C4-2B (cell line): ENCODE measurements at regions not wholly inside any gene's neighbourhood (a gene's known extent, or its start where the extent isn't known, plus 50 kb on each side); places are given as distances from the start of the nearest gene placed in this dataset.
A peak's percentile ranks its signal among the peaks of the same experiment; 100 is the strongest.

Experiments
- H3K27ac ChIP-seq: fragments of 450-650 bp; 2 replicates; pipeline ENCODE4 v1.5.1; 2017
- ZFX ChIP-seq: fragments of 450-650 bp; IDR thresholded peaks from 2 replicates; pipeline ENCODE4 v1.6.1; 2017
- TF ChIP-seq, protein P1 (sequence below): fragments of 450-650 bp; conservative IDR thresholded peaks from 2 replicates; pipeline ENCODE4 v1.5.1; 2017; ENCODE audit warnings: mild to moderate bottlenecking

DNA sequence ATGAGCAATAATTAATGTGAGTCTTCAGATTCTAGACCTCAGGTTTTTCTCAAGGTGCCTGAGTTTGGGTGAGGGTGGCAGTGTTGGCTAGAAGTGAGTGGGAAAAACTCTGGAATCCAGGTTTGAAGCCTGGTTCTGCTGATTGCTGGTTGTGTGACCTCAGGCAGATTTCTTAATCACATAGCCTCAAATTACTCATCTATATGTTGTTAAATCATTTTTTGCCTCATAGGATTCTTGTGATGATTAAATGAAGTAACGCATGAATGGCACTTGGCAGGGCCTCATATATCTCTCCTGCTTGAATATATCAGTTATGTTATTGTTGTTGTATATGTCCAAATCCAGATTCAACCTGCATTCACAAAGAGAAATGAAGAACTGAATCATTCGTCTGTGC lies 60.5 kb downstream of the NR2F2 start:
- H3K27ac ChIP-seq: no peak overlapping the region
- TF ChIP-seq ZFX: no peak
- TF ChIP-seq, protein P1, sequence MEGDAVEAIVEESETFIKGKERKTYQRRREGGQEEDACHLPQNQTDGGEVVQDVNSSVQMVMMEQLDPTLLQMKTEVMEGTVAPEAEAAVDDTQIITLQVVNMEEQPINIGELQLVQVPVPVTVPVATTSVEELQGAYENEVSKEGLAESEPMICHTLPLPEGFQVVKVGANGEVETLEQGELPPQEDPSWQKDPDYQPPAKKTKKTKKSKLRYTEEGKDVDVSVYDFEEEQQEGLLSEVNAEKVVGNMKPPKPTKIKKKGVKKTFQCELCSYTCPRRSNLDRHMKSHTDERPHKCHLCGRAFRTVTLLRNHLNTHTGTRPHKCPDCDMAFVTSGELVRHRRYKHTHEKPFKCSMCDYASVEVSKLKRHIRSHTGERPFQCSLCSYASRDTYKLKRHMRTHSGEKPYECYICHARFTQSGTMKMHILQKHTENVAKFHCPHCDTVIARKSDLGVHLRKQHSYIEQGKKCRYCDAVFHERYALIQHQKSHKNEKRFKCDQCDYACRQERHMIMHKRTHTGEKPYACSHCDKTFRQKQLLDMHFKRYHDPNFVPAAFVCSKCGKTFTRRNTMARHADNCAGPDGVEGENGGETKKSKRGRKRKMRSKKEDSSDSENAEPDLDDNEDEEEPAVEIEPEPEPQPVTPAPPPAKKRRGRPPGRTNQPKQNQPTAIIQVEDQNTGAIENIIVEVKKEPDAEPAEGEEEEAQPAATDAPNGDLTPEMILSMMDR: no peak

- TF ChIP-seq ZFX: no peak
- TF ChIP-seq, protein P1: no peak
- no peak overlapping the region; the same call in 1 of the 2 replicates for H3K27ac ChIP-seq
Measured at GRCh38 chr15:96392380-96393208, 62.1 kb downstream of the NR2F2 start.

DNA sequence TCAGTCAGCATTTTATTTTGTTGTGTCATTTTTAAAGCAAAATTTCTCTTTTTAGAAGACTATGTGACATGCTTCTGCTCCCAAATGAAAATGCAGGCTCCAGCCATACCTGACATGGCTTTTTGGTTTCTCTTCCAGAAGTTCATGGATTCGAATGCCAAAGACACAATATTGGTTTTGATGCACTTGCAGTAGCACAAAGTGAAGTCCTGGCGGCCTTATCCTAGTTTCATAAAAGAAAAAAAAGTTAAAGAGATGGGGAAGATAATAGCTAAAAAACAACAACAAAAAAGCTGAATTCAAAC lies 62.7 kb downstream of the NR2F2 start:
- no peak overlapping the region for H3K27ac ChIP-seq
- TF ChIP-seq, protein P1: no peak
- TF ChIP-seq ZFX: no peak

DNA sequence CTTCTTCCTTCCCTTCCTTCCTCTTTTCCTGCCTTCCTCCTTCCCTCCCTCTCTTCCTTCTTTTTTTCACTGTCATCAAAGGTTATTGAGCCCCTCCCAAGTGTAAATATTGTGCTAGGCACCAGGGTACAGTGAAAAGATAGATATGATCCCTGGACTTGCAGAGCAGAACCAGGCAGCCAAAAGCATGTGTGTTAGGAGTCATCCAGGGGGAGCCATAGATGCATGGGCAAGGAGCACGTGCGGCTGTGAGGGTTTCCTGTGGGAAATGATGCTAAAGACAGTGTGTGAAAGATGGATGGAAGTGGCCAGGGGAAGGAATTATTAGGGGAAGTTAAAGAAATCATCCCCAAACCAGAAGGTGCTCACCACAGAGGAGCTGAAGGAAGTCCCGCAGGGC lies 65.2 kb downstream of the NR2F2 start:
- TF ChIP-seq, protein P1: 0 out of 2 replicates have a peak, but pooled peaks have one; percentile 7
- no peak for TF ChIP-seq ZFX
- H3K27ac ChIP-seq: no peak overlapping the region

DNA sequence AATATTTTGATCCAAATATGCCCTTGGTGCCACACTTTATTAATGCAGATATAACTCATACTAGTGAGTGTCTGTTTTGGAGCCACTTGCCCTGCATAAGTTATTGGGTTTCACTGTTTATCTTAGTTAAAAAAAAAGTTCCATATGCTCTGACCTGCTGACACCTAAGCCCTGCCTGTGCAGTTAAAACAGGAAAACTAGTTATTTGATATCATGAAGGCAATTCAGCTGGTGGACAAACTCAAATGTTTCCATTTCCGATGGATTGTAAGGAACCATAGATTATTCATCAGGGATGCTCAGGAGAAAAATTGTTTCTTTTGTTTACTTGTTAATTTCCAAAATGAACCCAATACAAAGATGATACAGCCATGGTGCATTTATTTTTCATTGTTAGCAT lies 68.3 kb downstream of the NR2F2 start:
- TF ChIP-seq, protein P1: no peak
- TF ChIP-seq ZFX: no peak
- H3K27ac ChIP-seq: no peak overlapping the region

GRCh38 chr15:96402403-96402802 lies 71.9 kb downstream of the NR2F2 start:
- TF ChIP-seq, protein P1: no peak
- TF ChIP-seq ZFX: no peak
- H3K27ac ChIP-seq: no peak overlapping the region

DNA sequence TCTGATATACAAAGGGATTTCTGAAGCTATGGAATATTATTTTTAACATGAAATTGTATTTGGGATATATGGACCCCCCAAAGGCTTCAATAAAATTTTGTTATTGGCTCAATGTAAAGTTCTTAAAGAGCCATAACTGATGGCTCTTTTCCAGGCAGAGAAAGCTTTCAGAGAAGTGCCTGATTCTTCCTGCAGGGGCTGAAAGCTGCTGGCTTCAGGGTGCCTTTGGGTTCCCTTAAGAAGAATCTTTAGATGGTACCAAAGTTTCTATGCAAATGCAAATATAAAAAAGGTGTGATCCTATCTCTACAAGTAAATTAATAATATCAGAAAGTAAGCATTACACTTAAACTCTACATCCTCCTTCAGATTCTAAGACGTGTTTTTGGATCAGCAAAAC lies 72.6 kb downstream of the NR2F2 start:
- TF ChIP-seq ZFX: no peak
- TF ChIP-seq, protein P1: no peak

More for the DNA sequence above, 72.6 kb downstream of the NR2F2 start:
- no peak overlapping the region for H3K27ac ChIP-seq
